GM12878 (cell line): ENCODE measurements at regions not wholly inside any gene's neighbourhood (a gene's known extent, or its start where the extent isn't known, plus 50 kb on each side); places are given as distances from the start of the nearest gene placed in this dataset.

Source experiments
- ATAC-seq: fragments of 200-7000 bp; cut with Tn5 transposase; 3 replicates; pipeline ENCODE4 v1.9.1; 2020; ENCODE audit warnings: mild to moderate bottlenecking, moderate library complexity
- BruUV-seq: library from RNA; stranded (reverse); fragments of 400-500 nt; replicated peaks from 2 replicates; lab custom pipeline; 2021; lab: Mats Ljungman, UMichigan
- CTCF ChIA-PET: fragments of 300-600 bp; sonication (Branson Sonifier 250); formaldehyde crosslinking; extraction: SDS; loops from one replicate; lab custom pipeline; 2021; ENCODE audit warnings: inconsistent platforms; lab: Yijun Ruan, JAX
- POLR2A ChIA-PET: fragments of 350-600 bp; formaldehyde crosslinking; extraction: SDS; loops from one replicate; lab custom pipeline; 2021; ENCODE audit warnings: inconsistent platforms; lab: Charles Lee
- RAD21 ChIA-PET: fragments of 300-600 bp; sonication (Branson Sonifier 250); formaldehyde crosslinking; loops from one replicate; lab custom pipeline; 2023; ENCODE audit warnings: antibody characterized with exemption; ENCODE audit not compliant: unreplicated experiment; lab: Charles Lee
- SMC1A ChIA-PET: fragments of 300-600 bp; sonication (Branson Sonifier 250); formaldehyde crosslinking; loops from one replicate; lab custom pipeline; 2023; ENCODE audit not compliant: unreplicated experiment, uncharacterized antibody; lab: Charles Lee
- DNase-seq: peaks from one replicate; pipeline ENCODE4 v3.0.0-alpha.2; 2011; ENCODE audit warnings: low read depth, low spot score
- FAIRE-seq: peaks from 3 replicates; lab custom pipeline; 2011; peaks lifted over from hg19 to GRCh38; lab: Jason Lieb, UNC
- H2AFZ ChIP-seq: 2 replicates; pipeline ENCODE4 v1.6.0; 2011; ENCODE audit warnings: low read depth, low read length, control low read depth; ENCODE audit not compliant: control insufficient read depth
- H3K27ac ChIP-seq: 2 replicates; pipeline ENCODE4 v1.5.1; 2011; ENCODE audit warnings: control low read depth; ENCODE audit not compliant: control insufficient read depth, insufficient read depth
- H3K27me3 ChIP-seq, 2 experiments: replicated peaks in 1 of 2; 2 replicates each; pipeline versions ENCODE4 v1.6.0 to v1.6.1; 2011; ENCODE audit warnings: low read length in 1 of 2; ENCODE audit not compliant: control insufficient read depth in 2 of 2, insufficient read depth in 2 of 2
- H3K36me3 ChIP-seq, 2 experiments: 2 replicates each; pipeline ENCODE4 v1.5.1; 2011; ENCODE audit warnings: low read length in 1 of 2; ENCODE audit not compliant: control insufficient read depth in 2 of 2, insufficient read depth in 2 of 2
- H3K4me1 ChIP-seq: 2 replicates; pipeline ENCODE4 v1.6.1; 2011; ENCODE audit warnings: mild to moderate bottlenecking, low read length, moderate library complexity, mixed read lengths; ENCODE audit not compliant: control insufficient read depth, insufficient read depth
- H3K4me2 ChIP-seq: 2 replicates; pipeline ENCODE4 v1.6.0; 2011; ENCODE audit warnings: control low read depth; ENCODE audit not compliant: control insufficient read depth, insufficient read depth
- H3K4me3 ChIP-seq: fragments of 200-600 bp; sonication (generic); 2 replicates; pipeline ENCODE4 v1.5.1; 2016
- H3K79me2 ChIP-seq: 2 replicates; pipeline ENCODE4 v1.6.0; 2011; ENCODE audit warnings: low read length; ENCODE audit not compliant: control insufficient read depth, insufficient read depth
- H3K9ac ChIP-seq: 2 replicates; pipeline ENCODE4 v1.8.0; 2011; ENCODE audit warnings: low read length, control low read depth, mixed read lengths; ENCODE audit not compliant: control insufficient read depth, insufficient read depth
- H3K9me3 ChIP-seq: replicated peaks from 3 replicates; pipeline ENCODE4 v1.5.1; 2011; ENCODE audit warnings: mild to moderate bottlenecking, low read length; ENCODE audit not compliant: control insufficient read depth, insufficient read depth
- H4K20me1 ChIP-seq: 2 replicates; pipeline ENCODE4 v1.6.0; 2011; ENCODE audit not compliant: control insufficient read depth, insufficient read depth
- BACH1 ChIP-seq: fragments of 450-650 bp; IDR thresholded peaks from 2 replicates; pipeline ENCODE4 v1.6.1; 2017; ENCODE audit warnings: mild to moderate bottlenecking, borderline replicate concordance
- LARP7 ChIP-seq: fragments of 450-650 bp; IDR thresholded peaks from 2 replicates; pipeline ENCODE4 v1.6.1; 2017; ENCODE audit warnings: mild to moderate bottlenecking
- MEF2A ChIP-seq: IDR thresholded peaks from 2 replicates; pipeline ENCODE4 v1.6.1; 2011; ENCODE audit warnings: low read depth, mild to moderate bottlenecking, low read length, moderate library complexity; ENCODE audit not compliant: insufficient read depth
- MYC ChIP-seq: IDR thresholded peaks from 2 replicates; pipeline ENCODE4 v1.6.1; 2011; ENCODE audit warnings: mild to moderate bottlenecking, low read length, moderate library complexity, inconsistent platforms; ENCODE audit not compliant: insufficient read depth, insufficient replicate concordance, insufficient read length, severe bottlenecking
- NFYA ChIP-seq: IDR thresholded peaks from 2 replicates; pipeline ENCODE4 v1.6.1; 2011; ENCODE audit warnings: low read depth, mild to moderate bottlenecking, low read length, improper control_type of control experiment, borderline replicate concordance
- NFYB ChIP-seq: IDR thresholded peaks from 2 replicates; pipeline ENCODE4 v1.6.1; 2011; ENCODE audit warnings: low read depth, mild to moderate bottlenecking, low read length, improper control_type of control experiment, moderate library complexity; ENCODE audit not compliant: insufficient read depth
- PAX5 ChIP-seq: IDR thresholded peaks from 2 replicates; pipeline ENCODE4 v1.6.1; 2011; ENCODE audit warnings: low read depth, low read length, borderline replicate concordance
- PAX8 ChIP-seq: fragments of 450-650 bp; IDR thresholded peaks from 2 replicates; pipeline ENCODE4 v1.6.1; 2017; ENCODE audit warnings: mild to moderate bottlenecking, moderate library complexity
- RB1 ChIP-seq: fragments of 450-650 bp; formaldehyde crosslinking; IDR thresholded peaks from 2 replicates; pipeline ENCODE4 v1.6.1; 2017; ENCODE audit warnings: mild to moderate bottlenecking, borderline replicate concordance
- RUNX3 ChIP-seq: IDR thresholded peaks from 2 replicates; pipeline ENCODE4 v1.6.1; 2012; ENCODE audit warnings: low read length, inconsistent platforms
- SP1 ChIP-seq: IDR thresholded peaks from one replicate; pipeline ENCODE4 v1.6.1; 2011; ENCODE audit warnings: low read depth, low read length
- SRF ChIP-seq, 2 experiments: IDR thresholded peaks; 2 replicates each; pipeline ENCODE4 v1.6.1; 2011; ENCODE audit warnings: low read depth in 2 of 2, low read length in 2 of 2, mild to moderate bottlenecking in 1 of 2, moderate library complexity in 1 of 2
- TCF3 ChIP-seq: IDR thresholded peaks from 2 replicates; pipeline ENCODE4 v1.6.1; 2012; ENCODE audit warnings: low read depth, mild to moderate bottlenecking, low read length, borderline replicate concordance; ENCODE audit not compliant: insufficient read depth
- YBX1 ChIP-seq: fragments of 450-650 bp; IDR thresholded peaks from 2 replicates; pipeline ENCODE4 v1.6.1; 2016; ENCODE audit warnings: antibody characterized with exemption
- ZNF622 ChIP-seq: fragments of 450-650 bp; IDR thresholded peaks from 2 replicates; pipeline ENCODE4 v1.6.1; 2017; ENCODE audit warnings: mild to moderate bottlenecking, inconsistent platforms
- WGBS: methylation state at CpG from one replicate; pipeline ENCODE4 v1.1.6; 2016; ENCODE audit warnings: low lambda C conversion rate; ENCODE audit not compliant: insufficient replicate concordance, insufficient coverage; ENCODE audit errors: missing lambda C conversion rate; 5-methylcytosine and 5-hydroxymethylcytosine counted together
- in situ Hi-C: fragments of 300-500 bp; cut with MboI; formaldehyde crosslinking; loops from 9 replicates; pipeline ENCODE4 v1.14.3; 2018; ENCODE audit warnings: mixed read lengths
- intact Hi-C: fragments of 100-400 bp; cut with micrococcal nuclease; formaldehyde crosslinking; loops from one replicate; pipeline ENCODE4 v1.14.2; 2022; ENCODE audit not compliant: unreplicated experiment
- TF ChIP-seq, protein P1 (sequence below): fragments of 450-650 bp; IDR thresholded peaks from 2 replicates; pipeline ENCODE4 v1.6.1; 2017; ENCODE audit warnings: mild to moderate bottlenecking, moderate library complexity
- TF ChIP-seq, protein P2 (sequence below): fragments of 450-650 bp; IDR thresholded peaks from 2 replicates; pipeline ENCODE4 v1.6.1; 2014; ENCODE audit warnings: mild to moderate bottlenecking
- TF ChIP-seq, protein P3 (sequence below): fragments of 450-650 bp; formaldehyde crosslinking; IDR thresholded peaks from 2 replicates; pipeline ENCODE4 v1.4.0; 2022; ENCODE audit warnings: mild to moderate bottlenecking, moderate library complexity

DNA sequence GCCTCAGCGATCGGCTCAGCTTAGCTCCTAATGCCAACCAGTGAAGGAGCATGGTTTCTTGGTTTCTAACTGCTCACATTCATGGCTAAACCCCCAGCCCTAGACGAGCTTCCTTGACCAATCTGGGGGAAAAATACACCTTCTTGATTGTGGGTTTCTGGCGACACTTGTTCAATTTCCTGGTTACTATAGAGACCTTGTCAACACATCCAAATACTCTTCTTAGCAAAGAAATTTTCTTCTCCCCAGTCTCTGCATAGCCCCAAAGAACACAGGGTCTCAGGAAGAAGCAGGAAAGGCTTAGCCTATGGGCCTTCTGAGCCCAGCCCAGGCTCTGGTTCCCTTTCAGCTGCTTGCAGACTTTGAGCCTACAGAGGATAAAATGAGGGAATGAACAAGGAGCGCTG, 88.5 kb upstream of the SYT13 start:
- H3K27me3 ChIP-seq: peaks cover 0 to 6% of the 10 kb centered on the region in 2 experiments; a peak in 2 of 4 replicates
- H3K4me1 ChIP-seq: no peaks in the 10 kb centered on the region
- ChIA-PET POLR2A (no interaction called here), RAD21 (interaction anchor here (1.2 to 1.4 kb wide), 2 partner anchors 280 to 397 kb away, joined by 3 to 4 read pairs; no protein-coding TSS in a partner anchor), CTCF (interaction anchor here (1.0 to 1.3 kb wide), 2 partner anchors 283 to 397 kb away, joined by 5 read pairs; no protein-coding TSS in a partner anchor), SMC1A (interaction anchor here (0.7 kb wide), 1 partner anchor 33 kb away, joined by 3 read pairs; no protein-coding TSS in a partner anchor)
- intact Hi-C loops (no loop called here), in situ Hi-C loops (loop anchor here (5.0 to 10.0 kb wide), 2 partner anchors 278 to 400 kb away; no protein-coding TSS in a partner anchor)
- ATAC-seq (no peak), DNase-seq (no peak), FAIRE-seq (no peak)
- no peaks in the 10 kb centered on the region for H3K79me2 ChIP-seq
- H3K9ac ChIP-seq: no peak overlapping the region
- no peaks in the 10 kb centered on the region for H3K36me3 ChIP-seq
- no peak overlapping the region for H2AFZ ChIP-seq
- H3K4me2 ChIP-seq: no peak overlapping the region
- H4K20me1 ChIP-seq: no peaks in the 10 kb centered on the region
- no TSS peak for BruUV-seq
- H3K4me3 ChIP-seq: no peak overlapping the region
- H3K9me3 ChIP-seq: no peaks in the 10 kb centered on the region
- 8% methylated on average over 5 of the region's 5 CpGs for WGBS
- no peak overlapping the region for H3K27ac ChIP-seq
- TF ChIP-seq RUNX3 (no peak), PAX5 (no peak), MEF2A (no peak), PAX8 (no peak), TCF3 (no peak), NFYB (no peak), BACH1 (no peak), MYC (no peak), SP1 (no peak), NFYA (no peak), ZNF622 (no peak), RB1 (no peak), SRF (IDR thresholded peaks at IDR 0.05; ENCODE audit: low read depth in 2 of 2, low read length in 2 of 2) (no peak), LARP7 (no peak), YBX1 (no peak)
- TF ChIP-seq, protein P1, sequence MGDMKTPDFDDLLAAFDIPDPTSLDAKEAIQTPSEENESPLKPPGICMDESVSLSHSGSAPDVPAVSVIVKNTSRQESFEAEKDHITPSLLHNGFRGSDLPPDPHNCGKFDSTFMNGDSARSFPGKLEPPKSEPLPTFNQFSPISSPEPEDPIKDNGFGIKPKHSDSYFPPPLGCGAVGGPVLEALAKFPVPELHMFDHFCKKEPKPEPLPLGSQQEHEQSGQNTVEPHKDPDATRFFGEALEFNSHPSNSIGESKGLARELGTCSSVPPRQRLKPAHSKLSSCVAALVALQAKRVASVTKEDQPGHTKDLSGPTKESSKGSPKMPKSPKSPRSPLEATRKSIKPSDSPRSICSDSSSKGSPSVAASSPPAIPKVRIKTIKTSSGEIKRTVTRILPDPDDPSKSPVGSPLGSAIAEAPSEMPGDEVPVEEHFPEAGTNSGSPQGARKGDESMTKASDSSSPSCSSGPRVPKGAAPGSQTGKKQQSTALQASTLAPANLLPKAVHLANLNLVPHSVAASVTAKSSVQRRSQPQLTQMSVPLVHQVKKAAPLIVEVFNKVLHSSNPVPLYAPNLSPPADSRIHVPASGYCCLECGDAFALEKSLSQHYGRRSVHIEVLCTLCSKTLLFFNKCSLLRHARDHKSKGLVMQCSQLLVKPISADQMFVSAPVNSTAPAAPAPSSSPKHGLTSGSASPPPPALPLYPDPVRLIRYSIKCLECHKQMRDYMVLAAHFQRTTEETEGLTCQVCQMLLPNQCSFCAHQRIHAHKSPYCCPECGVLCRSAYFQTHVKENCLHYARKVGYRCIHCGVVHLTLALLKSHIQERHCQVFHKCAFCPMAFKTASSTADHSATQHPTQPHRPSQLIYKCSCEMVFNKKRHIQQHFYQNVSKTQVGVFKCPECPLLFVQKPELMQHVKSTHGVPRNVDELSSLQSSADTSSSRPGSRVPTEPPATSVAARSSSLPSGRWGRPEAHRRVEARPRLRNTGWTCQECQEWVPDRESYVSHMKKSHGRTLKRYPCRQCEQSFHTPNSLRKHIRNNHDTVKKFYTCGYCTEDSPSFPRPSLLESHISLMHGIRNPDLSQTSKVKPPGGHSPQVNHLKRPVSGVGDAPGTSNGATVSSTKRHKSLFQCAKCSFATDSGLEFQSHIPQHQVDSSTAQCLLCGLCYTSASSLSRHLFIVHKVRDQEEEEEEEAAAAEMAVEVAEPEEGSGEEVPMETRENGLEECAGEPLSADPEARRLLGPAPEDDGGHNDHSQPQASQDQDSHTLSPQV: no peak
- TF ChIP-seq, protein P2, sequence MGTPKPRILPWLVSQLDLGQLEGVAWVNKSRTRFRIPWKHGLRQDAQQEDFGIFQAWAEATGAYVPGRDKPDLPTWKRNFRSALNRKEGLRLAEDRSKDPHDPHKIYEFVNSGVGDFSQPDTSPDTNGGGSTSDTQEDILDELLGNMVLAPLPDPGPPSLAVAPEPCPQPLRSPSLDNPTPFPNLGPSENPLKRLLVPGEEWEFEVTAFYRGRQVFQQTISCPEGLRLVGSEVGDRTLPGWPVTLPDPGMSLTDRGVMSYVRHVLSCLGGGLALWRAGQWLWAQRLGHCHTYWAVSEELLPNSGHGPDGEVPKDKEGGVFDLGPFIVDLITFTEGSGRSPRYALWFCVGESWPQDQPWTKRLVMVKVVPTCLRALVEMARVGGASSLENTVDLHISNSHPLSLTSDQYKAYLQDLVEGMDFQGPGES: no peak
- TF ChIP-seq, protein P3, sequence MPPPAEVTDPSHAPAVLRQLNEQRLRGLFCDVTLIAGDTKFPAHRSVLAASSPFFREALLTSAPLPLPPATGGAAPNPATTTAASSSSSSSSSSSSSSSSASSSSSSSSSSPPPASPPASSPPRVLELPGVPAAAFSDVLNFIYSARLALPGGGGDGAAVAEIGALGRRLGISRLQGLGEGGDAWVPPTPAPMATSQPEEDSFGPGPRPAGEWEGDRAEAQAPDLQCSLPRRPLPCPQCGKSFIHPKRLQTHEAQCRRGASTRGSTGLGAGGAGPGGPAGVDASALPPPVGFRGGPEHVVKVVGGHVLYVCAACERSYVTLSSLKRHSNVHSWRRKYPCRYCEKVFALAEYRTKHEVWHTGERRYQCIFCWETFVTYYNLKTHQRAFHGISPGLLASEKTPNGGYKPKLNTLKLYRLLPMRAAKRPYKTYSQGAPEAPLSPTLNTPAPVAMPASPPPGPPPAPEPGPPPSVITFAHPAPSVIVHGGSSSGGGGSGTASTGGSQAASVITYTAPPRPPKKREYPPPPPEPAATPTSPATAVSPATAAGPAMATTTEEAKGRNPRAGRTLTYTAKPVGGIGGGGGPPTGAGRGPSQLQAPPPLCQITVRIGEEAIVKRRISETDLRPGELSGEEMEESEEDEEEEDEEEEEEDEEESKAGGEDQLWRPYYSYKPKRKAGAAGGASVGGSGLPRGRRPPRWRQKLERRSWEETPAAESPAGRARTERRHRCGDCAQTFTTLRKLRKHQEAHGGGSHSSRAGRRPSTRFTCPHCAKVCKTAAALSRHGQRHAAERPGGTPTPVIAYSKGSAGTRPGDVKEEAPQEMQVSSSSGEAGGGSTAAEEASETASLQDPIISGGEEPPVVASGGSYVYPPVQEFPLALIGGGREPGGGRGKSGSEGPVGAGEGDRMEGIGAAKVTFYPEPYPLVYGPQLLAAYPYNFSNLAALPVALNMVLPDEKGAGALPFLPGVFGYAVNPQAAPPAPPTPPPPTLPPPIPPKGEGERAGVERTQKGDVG (CRISPR knock-in tag): no peak
